Natural killer cell (primary cell): ENCODE measurements at regions not wholly inside any gene's neighbourhood (a gene's known extent, or its start where the extent isn't known, plus 50 kb on each side); places are given as distances from the start of the nearest gene placed in this dataset.

Source experiments
- ATAC-seq, 3 donors: fragments of 150-1000 bp in 2 of 3; fragments of 200-7000 bp in 1 of 3; cut with Tn5 transposase; 1 replicate in 1 of 3; 2 replicates in 2 of 3; pipeline ENCODE4 v1.10.0; 2021; ENCODE audit warnings: mild to moderate bottlenecking in 2 of 3, moderate library complexity in 2 of 3
- DNase-seq, 2 donors: peaks; one replicate each; pipeline versions ENCODE4 v3.0.0 to v3.0.0-alpha.2; 2013 to 2021; ENCODE audit warnings: mixed read lengths in 1 of 2
- H3K27ac ChIP-seq: one replicate; pipeline ENCODE4 v1.5.1; 2013; ENCODE audit warnings: mild to moderate bottlenecking, low read length
- H3K27me3 ChIP-seq: one replicate; pipeline ENCODE4 v1.6.1; 2013; ENCODE audit warnings: low read length; ENCODE audit not compliant: control insufficient read depth, insufficient read depth
- H3K36me3 ChIP-seq: one replicate; pipeline ENCODE4 v1.6.1; 2013; ENCODE audit warnings: low read length; ENCODE audit not compliant: control insufficient read depth, insufficient read depth
- H3K4me1 ChIP-seq: one replicate; pipeline ENCODE4 v1.6.1; 2013; ENCODE audit warnings: low read length; ENCODE audit not compliant: control insufficient read depth, insufficient read depth
- H3K4me3 ChIP-seq: one replicate; pipeline ENCODE4 v1.5.1; 2013; ENCODE audit warnings: low read length
- H3K9me3 ChIP-seq: one replicate; pipeline ENCODE4 v1.6.1; 2013; ENCODE audit warnings: low read length; ENCODE audit not compliant: control insufficient read depth, insufficient read depth
- H3K27ac Mint-ChIP-seq, 2 donors: one replicate each; pipeline ENCODE4 v1.8.0; 2022; ENCODE audit warnings: mild to moderate bottlenecking in 2 of 2, mixed read lengths in 2 of 2, moderate library complexity in 1 of 2
- H3K27me3 Mint-ChIP-seq, 2 donors: one replicate each; pipeline ENCODE4 v1.8.0; 2022; ENCODE audit warnings: low read depth in 2 of 2, mixed read lengths in 2 of 2
- H3K36me3 Mint-ChIP-seq: one replicate; pipeline ENCODE4 v1.8.0; 2022; ENCODE audit warnings: mixed read lengths
- H3K4me1 Mint-ChIP-seq, 2 donors: one replicate each; pipeline ENCODE4 v1.8.0; 2022; ENCODE audit warnings: mixed read lengths in 2 of 2
- H3K4me3 Mint-ChIP-seq: one replicate; pipeline ENCODE4 v1.8.0; 2022; ENCODE audit warnings: mild to moderate bottlenecking, moderate library complexity, mixed read lengths
- H3K9me3 Mint-ChIP-seq, 2 donors: one replicate each; pipeline ENCODE4 v1.8.0; 2022; ENCODE audit warnings: mixed read lengths in 2 of 2
- CTCF ChIP-seq: fragments of 200-600 bp; IDR thresholded peaks from one replicate; pipeline ENCODE4 v1.8.0; 2022; ENCODE audit warnings: antibody characterized with exemption
- WGBS: methylation state at CpG from one replicate; pipeline ENCODE4 v1.1.7; 2013; ENCODE audit warnings: missing lambda C conversion rate; ENCODE audit not compliant: insufficient coverage; 5-methylcytosine and 5-hydroxymethylcytosine counted together
- intact Hi-C: fragments of 100-400 bp; cut with micrococcal nuclease; formaldehyde crosslinking; loops from one replicate; pipeline ENCODE4 v1.14.2; 2022

DNA sequence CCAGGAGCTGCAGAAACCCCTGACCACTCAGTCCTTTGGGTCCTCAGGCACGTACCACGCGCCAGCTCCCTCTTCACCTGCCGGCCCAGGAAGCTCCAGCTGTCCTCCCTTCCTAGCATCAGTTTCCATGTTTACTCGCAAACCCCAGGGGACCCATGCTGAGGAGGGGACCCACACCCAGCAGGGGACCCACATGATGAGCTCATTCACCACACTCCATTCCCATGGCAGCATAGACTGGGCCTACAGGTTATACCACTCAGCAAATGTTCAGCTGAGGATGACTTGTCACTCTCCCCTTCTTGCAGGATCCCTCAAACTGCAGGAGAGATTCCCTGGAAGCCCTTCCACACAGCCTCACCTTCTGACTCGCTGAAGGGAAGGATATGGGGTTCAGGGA, 73.5 kb upstream of the GALNT10 start:
- DNase-seq (no peak), ATAC-seq (no peak)
- intact Hi-C loops, result no loop called here
- no peaks in the 10 kb centered on the region for H3K36me3 Mint-ChIP-seq
- Histone ChIP-seq H3K4me1 (no peaks in the 10 kb centered on the region), H3K4me3 (no peak overlapping the region), H3K27ac (no peak overlapping the region), H3K9me3 (no peaks in the 10 kb centered on the region), H3K27me3 (no peaks in the 10 kb centered on the region), H3K36me3 (no peaks in the 10 kb centered on the region)
- H3K9me3 Mint-ChIP-seq, result no peaks in the 10 kb centered on the region
- H3K27ac Mint-ChIP-seq, result no peak overlapping the region
- H3K4me3 Mint-ChIP-seq, result no peak overlapping the region
- no peaks in the 10 kb centered on the region for H3K4me1 Mint-ChIP-seq
- 91% methylated on average over 6 of the region's 6 CpGs for WGBS
- TF ChIP-seq CTCF, result no peak
- peaks cover 8 to 13% of the 10 kb centered on the region in 2 donors for H3K27me3 Mint-ChIP-seq

- Histone ChIP-seq H3K9me3 (no peaks in the 10 kb centered on the region), H3K36me3 (no peaks in the 10 kb centered on the region), H3K27ac (no peak overlapping the region), H3K4me1 (no peaks in the 10 kb centered on the region), H3K4me3 (no peak overlapping the region), H3K27me3 (no peaks in the 10 kb centered on the region)
- DNase-seq, result no peak
- TF ChIP-seq CTCF, result no peak
- Mint-ChIP-seq H3K4me1 (no peaks in the 10 kb centered on the region), H3K27me3 (peaks cover 10% of the 10 kb centered on the region in 2 donors), H3K4me3 (no peak overlapping the region), H3K36me3 (no peaks in the 10 kb centered on the region), H3K9me3 (no peaks in the 10 kb centered on the region), H3K27ac (no peak overlapping the region)
- ATAC-seq, result no peak
- intact Hi-C loops, result no loop called here
- 86% methylated on average over 3 of the region's 3 CpGs for WGBS
Observed at GRCh38 chr5:154117930-154118329, 72.6 kb upstream of the GALNT10 start.

DNA sequence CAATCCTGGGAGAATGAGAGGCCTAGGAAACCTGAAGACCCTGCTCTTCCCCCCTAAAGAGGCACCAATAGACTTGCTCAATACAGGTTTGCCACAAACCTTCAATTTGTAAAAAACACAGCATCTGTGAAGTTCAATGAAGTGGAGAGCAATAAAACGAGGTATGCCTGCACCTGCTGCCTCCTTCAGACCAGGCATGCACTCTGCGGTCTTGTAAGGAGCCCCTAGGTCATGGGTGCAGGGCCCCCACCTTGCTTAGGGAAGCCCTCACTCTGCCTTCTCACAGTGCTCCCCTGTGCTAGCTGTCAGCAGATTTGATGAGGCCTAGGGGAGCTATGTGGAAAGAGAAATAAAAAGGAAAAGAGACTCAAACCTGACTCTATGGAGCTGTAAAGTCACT, 72.1 kb upstream of the GALNT10 start:
- TF ChIP-seq CTCF, result no peak
- Histone ChIP-seq H3K9me3 (no peaks in the 10 kb centered on the region), H3K27me3 (no peaks in the 10 kb centered on the region), H3K4me3 (no peak overlapping the region), H3K27ac (no peak overlapping the region), H3K4me1 (no peaks in the 10 kb centered on the region), H3K36me3 (no peaks in the 10 kb centered on the region)
- 69% methylated on average over 2 of the region's 2 CpGs for WGBS
- Mint-ChIP-seq H3K27me3 (peaks cover 12 to 15% of the 10 kb centered on the region in 2 donors), H3K4me3 (no peak overlapping the region), H3K9me3 (no peaks in the 10 kb centered on the region), H3K36me3 (no peaks in the 10 kb centered on the region), H3K27ac (no peak overlapping the region), H3K4me1 (no peaks in the 10 kb centered on the region)
- DNase-seq, result no peak
- ATAC-seq, result no peak
- intact Hi-C loops, result no loop called here

GRCh38 chr5:154118893-154119336, 71.6 kb upstream of the GALNT10 start:
- H3K9me3 Mint-ChIP-seq, result no peaks in the 10 kb centered on the region
- no peak for ATAC-seq
- no peaks in the 10 kb centered on the region for H3K36me3 Mint-ChIP-seq
- no peak for DNase-seq
- no peak overlapping the region for H3K27ac Mint-ChIP-seq
- Histone ChIP-seq H3K36me3 (no peaks in the 10 kb centered on the region), H3K9me3 (no peaks in the 10 kb centered on the region), H3K27me3 (no peaks in the 10 kb centered on the region), H3K4me3 (no peak overlapping the region), H3K27ac (no peak overlapping the region), H3K4me1 (no peaks in the 10 kb centered on the region)
- TF ChIP-seq CTCF, result no peak
- 79% methylated on average over 4 of the region's 4 CpGs for WGBS
- peaks cover 15 to 18% of the 10 kb centered on the region in 2 donors for H3K27me3 Mint-ChIP-seq
- intact Hi-C loops, result no loop called here
- no peak overlapping the region for H3K4me3 Mint-ChIP-seq
- no peaks in the 10 kb centered on the region for H3K4me1 Mint-ChIP-seq
